NCI-H510A (cell line): ENCODE measurements at regions not wholly inside any gene's neighbourhood (a gene's known extent, or its start where the extent isn't known, plus 50 kb on each side); places are given as distances from the start of the nearest gene placed in this dataset.

Experiments
- DNase-seq: peaks from one replicate; lab custom pipeline; 2025; lab: John Stamatoyannopoulos, UW

DNA sequence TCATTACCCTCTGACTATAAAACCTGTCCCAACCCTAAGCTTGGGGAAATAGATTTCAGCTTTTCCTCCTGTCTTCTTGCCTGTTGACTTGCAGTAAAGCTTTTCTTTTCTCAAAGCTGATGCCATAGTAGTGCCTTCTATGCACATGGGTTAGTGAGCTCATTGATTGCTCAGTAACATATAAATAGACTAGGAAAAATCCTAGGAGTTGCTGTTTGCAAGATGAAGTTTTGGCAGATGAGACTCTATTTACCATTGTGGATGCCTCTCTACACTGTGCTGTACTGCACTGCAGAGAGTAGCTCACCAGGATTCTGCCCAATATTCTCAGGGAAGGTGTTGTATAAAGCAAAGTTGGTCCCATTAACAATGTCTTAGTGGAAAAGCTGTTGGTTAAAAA lies 262.7 kb upstream of the CD180 start:
- DNase-seq, result no peak

DNA sequence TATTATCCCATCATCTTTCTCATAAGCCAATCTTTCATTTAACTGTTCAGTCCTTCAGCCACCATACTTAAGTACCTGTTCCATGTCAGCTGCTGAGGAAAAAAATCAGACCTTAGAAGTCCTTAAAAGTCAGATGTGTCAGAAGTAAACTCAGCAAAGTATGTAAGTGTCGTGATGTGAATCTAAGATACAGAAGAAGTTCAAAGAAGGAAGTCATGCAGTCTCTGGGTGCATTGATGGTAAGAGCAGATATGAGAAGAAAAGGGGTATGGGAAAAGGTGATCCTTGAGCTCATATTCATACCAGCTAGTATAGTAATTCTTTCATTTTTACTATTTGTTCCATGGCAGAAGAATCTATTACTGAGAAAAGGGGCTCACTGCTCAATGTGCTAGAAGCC lies 259.4 kb upstream of the CD180 start:
- no peak for DNase-seq

GRCh38 chr5:67454957-67455561 lies 258.5 kb upstream of the CD180 start:
- no peak for DNase-seq

- DNase-seq, result no peak
Observed at GRCh38 chr5:67453111-67453905, 256.7 kb upstream of the CD180 start.

DNA sequence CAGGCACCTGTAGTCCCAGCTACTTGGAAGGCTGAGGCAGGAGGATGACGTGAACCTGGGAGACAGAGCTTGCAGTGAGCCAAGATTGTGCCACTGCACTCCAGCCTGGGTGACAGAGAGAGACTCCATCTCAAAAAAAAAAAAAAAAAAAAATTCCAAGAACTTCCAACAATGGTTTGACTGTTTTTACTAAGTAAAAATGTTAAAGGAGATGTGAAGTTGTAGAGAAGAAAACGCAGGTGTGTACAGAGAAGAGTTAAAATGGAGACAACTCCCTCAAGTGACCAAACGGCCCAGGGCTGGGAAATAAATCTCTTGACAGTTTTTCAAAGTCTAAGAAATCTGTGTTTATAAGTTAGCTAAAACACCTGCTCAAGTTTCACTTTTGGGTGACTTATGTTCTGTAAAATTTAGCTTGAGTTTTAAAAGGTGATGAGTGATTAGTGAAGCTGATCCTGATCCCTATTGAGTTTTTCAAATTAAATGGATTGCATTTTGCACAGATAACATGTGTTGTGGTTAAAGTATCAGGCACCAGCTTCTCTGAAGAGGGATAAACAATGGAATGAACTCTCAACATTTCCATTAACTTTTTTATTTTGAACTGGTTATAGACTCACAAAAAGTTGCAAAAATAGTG lies 255.2 kb upstream of the CD180 start:
- no peak for DNase-seq

DNA sequence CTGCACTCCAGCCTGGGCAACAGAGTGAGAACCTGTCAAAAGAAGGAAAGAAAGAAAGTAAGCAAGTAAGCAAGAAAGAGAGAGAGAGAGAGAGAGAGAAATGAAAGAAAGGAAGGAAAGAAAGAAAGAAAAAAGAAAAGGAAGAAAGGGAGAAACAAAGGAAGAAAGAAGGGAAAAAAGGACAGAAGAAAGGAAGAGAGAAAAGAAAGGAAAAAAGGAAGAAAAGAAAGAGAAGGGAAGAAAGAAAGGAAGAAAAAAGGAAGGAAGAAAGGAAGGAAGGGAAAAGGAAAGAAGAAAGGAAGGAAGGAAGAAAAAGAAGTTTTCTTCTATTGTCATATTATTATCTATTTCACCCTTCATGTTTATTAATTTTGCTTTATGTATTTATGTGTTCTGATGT lies 251.1 kb upstream of the CD180 start:
- no peak for DNase-seq

- DNase-seq, result no peak
Observed at GRCh38 chr5:67437905-67438845, 241.6 kb upstream of the CD180 start.

GRCh38 chr5:67435032-67435431 lies 238.4 kb upstream of the CD180 start:
- no peak for DNase-seq

DNA sequence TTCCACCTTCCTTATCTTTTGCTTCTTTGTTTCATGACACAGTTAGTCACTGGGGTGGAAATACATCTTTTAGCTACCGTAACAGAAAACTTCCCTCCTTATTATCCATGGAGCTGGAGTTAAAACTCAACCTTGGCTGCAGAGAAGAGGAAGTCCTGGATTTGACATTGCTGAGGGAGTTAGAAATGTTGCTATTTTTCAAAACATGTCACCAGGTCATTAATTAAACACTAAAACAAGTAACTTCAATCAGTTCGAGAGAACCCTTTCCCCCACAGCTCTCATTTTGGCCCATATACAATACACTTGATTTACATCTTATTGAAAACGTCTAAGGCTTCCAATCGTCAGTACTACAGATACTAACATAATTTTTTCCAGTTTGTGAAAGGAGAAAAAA lies 237.9 kb upstream of the CD180 start:
- DNase-seq, result no peak

GRCh38 chr5:67432606-67433005 lies 236.0 kb upstream of the CD180 start:
- no peak for DNase-seq

- DNase-seq, result no peak
Observed at GRCh38 chr5:67431191-67431590, 234.6 kb upstream of the CD180 start.

- no peak for DNase-seq
Observed at GRCh38 chr5:67427850-67428298, 231.3 kb upstream of the CD180 start.

- DNase-seq, result no peak
Observed at GRCh38 chr5:67426961-67427849, 230.6 kb upstream of the CD180 start.

DNA sequence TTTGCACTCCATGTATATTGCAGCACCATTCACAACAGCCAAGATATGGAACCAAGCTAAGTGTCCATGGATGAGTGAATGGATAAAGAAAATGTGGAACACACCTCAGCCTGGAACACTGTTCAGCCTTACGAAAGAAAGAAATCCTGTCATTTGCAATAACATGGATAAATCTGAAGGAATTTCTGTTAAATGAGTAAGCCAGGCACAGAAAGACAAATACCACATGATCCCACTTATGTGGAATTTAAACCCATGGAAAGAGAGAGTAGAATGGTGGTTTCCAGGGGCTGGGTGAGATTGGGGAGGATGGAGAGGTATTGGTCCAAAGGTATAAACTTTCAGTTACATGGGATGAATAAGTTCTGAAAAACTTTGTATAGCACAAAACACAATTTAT lies 228.9 kb upstream of the CD180 start:
- DNase-seq, result no peak

DNA sequence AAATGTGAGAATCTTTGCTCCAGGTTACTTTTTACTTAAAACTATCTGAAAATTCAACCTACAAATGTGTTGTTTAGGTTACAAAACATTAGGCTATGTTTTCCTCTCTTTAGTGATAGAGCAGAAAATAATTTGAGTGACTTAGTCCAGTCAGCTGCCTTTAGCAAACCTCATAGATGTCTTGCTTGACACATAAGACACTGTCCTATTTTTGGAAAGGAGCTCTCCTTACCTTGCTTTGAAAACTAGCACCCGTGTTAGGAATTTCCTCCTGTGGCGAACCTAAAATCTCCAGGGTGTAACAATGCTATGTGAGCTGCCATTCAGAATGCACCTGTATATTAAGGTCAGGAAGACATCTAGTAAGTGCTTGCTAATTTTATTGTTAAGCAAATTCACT lies 221.2 kb upstream of the CD180 start:
- no peak for DNase-seq

DNA sequence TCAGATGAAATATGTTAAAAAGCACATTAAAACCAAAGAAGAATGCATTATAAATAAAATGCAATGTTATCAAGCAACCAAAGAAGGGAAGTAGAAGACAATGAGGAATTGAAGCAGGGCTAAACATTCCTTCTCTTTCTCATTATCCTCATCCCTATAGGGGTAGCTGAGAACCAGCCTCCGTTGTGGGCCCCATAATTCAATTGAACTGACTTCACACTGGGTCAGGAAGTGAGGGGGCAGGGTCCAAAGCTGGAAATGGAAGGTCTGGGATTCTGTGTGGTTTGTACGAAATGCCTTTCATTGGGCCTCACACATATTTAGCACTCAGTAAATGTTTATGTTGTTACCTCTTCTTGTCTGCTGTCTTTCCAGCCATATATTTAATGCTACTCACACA lies 220.4 kb upstream of the CD180 start:
- no peak for DNase-seq

- DNase-seq, result no peak
Observed at GRCh38 chr5:67416133-67416937, 219.7 kb upstream of the CD180 start.

DNA sequence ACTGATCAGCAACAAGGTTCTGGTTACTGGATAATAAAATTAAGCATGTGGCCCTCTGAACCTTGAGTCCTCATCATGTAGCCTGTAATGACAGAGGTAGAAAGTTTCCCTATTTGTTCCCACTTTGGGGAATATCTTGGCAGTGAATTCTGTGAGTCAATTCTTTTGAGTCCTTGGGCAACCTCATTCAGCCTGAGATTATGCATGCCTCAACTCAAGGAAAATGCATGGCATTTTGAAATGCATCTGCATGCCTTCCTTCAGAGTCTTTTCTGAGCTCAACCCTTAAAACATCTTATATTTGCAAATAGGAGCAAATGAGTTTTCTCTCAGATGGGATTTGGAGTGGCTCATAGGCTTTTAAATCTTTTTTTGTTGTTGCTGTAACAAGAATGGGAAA lies 218.1 kb upstream of the CD180 start:
- no peak for DNase-seq

GRCh38 chr5:67413721-67414120 lies 217.1 kb upstream of the CD180 start:
- DNase-seq, result no peak

DNA sequence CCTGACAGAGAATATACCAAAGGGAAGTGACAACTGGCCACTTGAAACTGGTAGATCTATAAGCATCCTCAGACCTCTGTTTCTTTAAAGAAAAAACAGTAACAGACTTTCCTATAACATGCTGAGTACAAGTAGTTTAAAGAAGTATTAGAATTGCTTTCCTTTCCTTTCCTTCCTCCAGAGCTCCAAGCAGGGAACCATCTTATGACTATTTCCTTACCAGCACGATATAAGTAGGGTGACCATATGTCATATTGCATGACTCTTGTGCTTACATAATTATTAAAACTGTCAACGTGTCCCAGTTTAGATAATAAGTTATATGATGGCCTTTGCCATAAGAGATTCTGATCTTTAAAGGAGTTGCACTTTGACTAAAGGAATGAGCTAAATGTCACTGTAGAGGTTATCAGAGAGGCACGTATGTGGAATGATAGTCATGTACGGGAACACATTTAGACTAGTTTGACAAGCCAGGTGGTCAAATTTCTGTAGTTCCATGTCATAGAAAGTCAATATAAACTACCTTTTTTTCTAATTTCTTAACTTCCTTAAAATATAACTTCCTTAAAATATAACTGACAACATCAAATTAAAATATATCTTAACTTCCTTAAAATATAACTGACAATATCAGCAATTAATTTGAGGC lies 212.7 kb upstream of the CD180 start:
- DNase-seq, result no peak
